PC-3 (cell line): ENCODE measurements at regions not wholly inside any gene's neighbourhood (a gene's known extent, or its start where the extent isn't known, plus 50 kb on each side); places are given as distances from the start of the nearest gene placed in this dataset.

Experiments used
- CTCF ChIP-seq: fragments of 300-600 bp; sonication (generic); conservative IDR thresholded peaks from 2 replicates; pipeline ENCODE4 v1.5.1; 2017; ENCODE audit warnings: antibody characterized with exemption, low read depth, mild to moderate bottlenecking, low read length
- EZH2 ChIP-seq: fragments of 300-600 bp; sonication (generic); IDR thresholded peaks from one replicate; pipeline ENCODE4 v1.6.1; 2017; ENCODE audit warnings: antibody characterized with exemption, mild to moderate bottlenecking, low read length; ENCODE audit not compliant: unreplicated experiment
- EZH2phosphoT487 ChIP-seq: fragments of 300-600 bp; sonication (generic); IDR thresholded peaks from 2 replicates; pipeline ENCODE4 v1.6.1; 2018; ENCODE audit warnings: mild to moderate bottlenecking, antibody characterized with exemption, low read length, borderline replicate concordance

GRCh38 chr4:19783667-19784223, 468.0 kb upstream of the SLIT2 start:
- no peak for TF ChIP-seq EZH2
- no peak for TF ChIP-seq CTCF
- TF ChIP-seq EZH2phosphoT487, result no peak
